AG08395 (cell line): ENCODE measurements at regions not wholly inside any gene's neighbourhood (a gene's known extent, or its start where the extent isn't known, plus 50 kb on each side); places are given as distances from the start of the nearest gene placed in this dataset.
"Not testable (repeated sequence)": the region's sequence is repeated elsewhere in the genome, so short reads cannot be mapped to it uniquely, and the experiment has no call there.

Experiments
- DNase-seq: peaks from one replicate; pipeline ENCODE4 v3.0.0; 2012; ENCODE audit warnings: mixed read lengths, low spot score

- DNase-seq = no peak
Observed at GRCh38 chr1:72412286-72412685, 129.9 kb upstream of the NEGR1 start.

GRCh38 chr1:72399807-72400206 is 117.5 kb upstream of the NEGR1 start:
- DNase-seq = no peak

GRCh38 chr1:72397786-72398185 is 115.4 kb upstream of the NEGR1 start:
- DNase-seq = peak; percentile 60

- no peak for DNase-seq
Observed at GRCh38 chr1:72394457-72394856, 112.1 kb upstream of the NEGR1 start.

GRCh38 chr1:72379072-72379471 is 96.7 kb upstream of the NEGR1 start:
- no peak for DNase-seq

GRCh38 chr1:72375226-72375625 is 92.9 kb upstream of the NEGR1 start:
- no peak for DNase-seq

- DNase-seq = no peak
Observed at GRCh38 chr1:72371259-72372035, 89.1 kb upstream of the NEGR1 start.

- not testable (repeated sequence) for DNase-seq
Observed at GRCh38 chr1:72370836-72371235, 88.5 kb upstream of the NEGR1 start.

- no peak for DNase-seq
Observed at GRCh38 chr1:72369069-72369757, 86.9 kb upstream of the NEGR1 start.

GRCh38 chr1:72366466-72366865 is 84.1 kb upstream of the NEGR1 start:
- DNase-seq = peak; percentile 10

GRCh38 chr1:72365693-72366092 is 83.4 kb upstream of the NEGR1 start:
- no peak for DNase-seq

- no peak for DNase-seq
Observed at GRCh38 chr1:72362538-72362937, 80.2 kb upstream of the NEGR1 start.

- peak; percentile 3 for DNase-seq
Observed at GRCh38 chr1:72357411-72357810, 75.1 kb upstream of the NEGR1 start.

- DNase-seq = no peak
Observed at GRCh38 chr1:72355899-72356298, 73.6 kb upstream of the NEGR1 start.

- no peak for DNase-seq
Observed at GRCh38 chr1:72341661-72342060, 59.3 kb upstream of the NEGR1 start.

GRCh38 chr1:72336776-72337175 is 54.4 kb upstream of the NEGR1 start:
- no peak for DNase-seq
